Activated naive CD4-positive, alpha-beta T cell treated with anti-CD3 and anti-CD28 coated beads, Interleukin-2, amount 10 ng/mL, durations not matched to agents 7 days and 5 days (primary cell): ENCODE measurements at regions not wholly inside any gene's neighbourhood (a gene's known extent, or its start where the extent isn't known, plus 50 kb on each side); places are given as distances from the start of the nearest gene placed in this dataset.
"Not testable (repeated sequence)": the region's sequence is repeated elsewhere in the genome, so short reads cannot be mapped to it uniquely, and the experiment has no call there.

Experiments
- CTCF ChIA-PET: fragments of 350-600 bp; sonication (Branson Sonifier 250); formaldehyde crosslinking; loops from one replicate; lab custom pipeline; 2021; ENCODE audit warnings: antibody characterized with exemption; lab: Charles Lee
- DNase-seq: peaks from one replicate; pipeline ENCODE4 v3.0.0-alpha.2; 2020
- H3K27ac Mint-ChIP-seq: one replicate; pipeline ENCODE4 v1.8.0; 2021; ENCODE audit warnings: mild to moderate bottlenecking, moderate library complexity, mixed read lengths
- H3K27me3 Mint-ChIP-seq: one replicate; pipeline ENCODE4 v1.8.0; 2021; ENCODE audit warnings: mild to moderate bottlenecking, mixed read lengths
- H3K36me3 Mint-ChIP-seq: one replicate; pipeline ENCODE4 v1.8.0; 2021; ENCODE audit warnings: mixed read lengths
- H3K4me1 Mint-ChIP-seq: one replicate; pipeline ENCODE4 v1.8.0; 2021; ENCODE audit warnings: mixed read lengths
- H3K4me3 Mint-ChIP-seq: one replicate; pipeline ENCODE4 v1.8.0; 2021; ENCODE audit warnings: mild to moderate bottlenecking, moderate library complexity, mixed read lengths
- H3K9me3 Mint-ChIP-seq: one replicate; pipeline ENCODE4 v1.8.0; 2021; ENCODE audit warnings: mixed read lengths

- H3K9me3 Mint-ChIP-seq: no peaks in the 10 kb centered on the region
- CTCF ChIA-PET: interaction anchor here (1.1 kb wide), 1 partner anchor 67 kb away, joined by 3 read pairs; no protein-coding TSS in a partner anchor
- H3K27me3 Mint-ChIP-seq: peaks cover 11% of the 10 kb centered on the region
- peaks cover 16% of the 10 kb centered on the region for H3K4me1 Mint-ChIP-seq
- no peaks in the 10 kb centered on the region for H3K36me3 Mint-ChIP-seq
- H3K27ac Mint-ChIP-seq: no peak overlapping the region
- no peak for DNase-seq
- H3K4me3 Mint-ChIP-seq: no peak overlapping the region
These were observed 109.8 kb upstream of the TMEM170B start for GRCh38 chr6:11427723-11428245.

- Mint-ChIP-seq H3K27ac (no peak overlapping the region), H3K4me3 (no peak overlapping the region), H3K36me3 (no peaks in the 10 kb centered on the region), H3K4me1 (peaks cover 16% of the 10 kb centered on the region), H3K9me3 (no peaks in the 10 kb centered on the region), H3K27me3 (peaks cover 11% of the 10 kb centered on the region)
- CTCF ChIA-PET: no interaction called here
- DNase-seq: no peak
These were observed 110.3 kb upstream of the TMEM170B start for GRCh38 chr6:11427091-11427722.

- no peak for DNase-seq
- no peaks in the 10 kb centered on the region for H3K36me3 Mint-ChIP-seq
- no peak overlapping the region for H3K4me3 Mint-ChIP-seq
- peaks cover 5% of the 10 kb centered on the region for H3K27me3 Mint-ChIP-seq
- H3K27ac Mint-ChIP-seq: no peak overlapping the region
- CTCF ChIA-PET: interaction anchor here (0.7 kb wide), 1 partner anchor 136 kb away, joined by 3 read pairs; no protein-coding TSS in a partner anchor
- H3K4me1 Mint-ChIP-seq: peaks cover 16% of the 10 kb centered on the region
- no peaks in the 10 kb centered on the region for H3K9me3 Mint-ChIP-seq
These were observed 111.0 kb upstream of the TMEM170B start for GRCh38 chr6:11426571-11426970.

GRCh38 chr6:11425876-11426275 lies 111.7 kb upstream of the TMEM170B start:
- H3K4me1 Mint-ChIP-seq: peaks cover 16% of the 10 kb centered on the region
- H3K36me3 Mint-ChIP-seq: no peaks in the 10 kb centered on the region
- DNase-seq: no peak
- H3K27me3 Mint-ChIP-seq: peaks cover 4% of the 10 kb centered on the region
- CTCF ChIA-PET: no interaction called here
- no peak overlapping the region for H3K27ac Mint-ChIP-seq
- H3K9me3 Mint-ChIP-seq: no peaks in the 10 kb centered on the region
- H3K4me3 Mint-ChIP-seq: no peak overlapping the region

GRCh38 chr6:11425431-11425871 lies 112.1 kb upstream of the TMEM170B start:
- Mint-ChIP-seq H3K4me1 (peaks cover 16% of the 10 kb centered on the region), H3K9me3 (no peaks in the 10 kb centered on the region), H3K4me3 (no peak overlapping the region), H3K36me3 (no peaks in the 10 kb centered on the region), H3K27me3 (peaks cover 4% of the 10 kb centered on the region), H3K27ac (no peak overlapping the region)
- CTCF ChIA-PET: no interaction called here
- DNase-seq: no peak

- H3K27ac Mint-ChIP-seq: no peak overlapping the region
- no peak overlapping the region for H3K4me3 Mint-ChIP-seq
- CTCF ChIA-PET: no interaction called here
- H3K27me3 Mint-ChIP-seq: peaks cover 4% of the 10 kb centered on the region
- H3K4me1 Mint-ChIP-seq: peaks cover 14% of the 10 kb centered on the region
- DNase-seq: no peak
- H3K36me3 Mint-ChIP-seq: no peaks in the 10 kb centered on the region
- no peaks in the 10 kb centered on the region for H3K9me3 Mint-ChIP-seq
These were observed 113.0 kb upstream of the TMEM170B start for GRCh38 chr6:11424395-11425034.

GRCh38 chr6:11423667-11424066 lies 113.9 kb upstream of the TMEM170B start:
- Mint-ChIP-seq H3K4me3 (no peak overlapping the region), H3K4me1 (peaks cover 7% of the 10 kb centered on the region), H3K36me3 (no peaks in the 10 kb centered on the region), H3K9me3 (no peaks in the 10 kb centered on the region), H3K27me3 (peaks cover 4% of the 10 kb centered on the region), H3K27ac (no peak overlapping the region)
- DNase-seq: no peak
- CTCF ChIA-PET: no interaction called here

GRCh38 chr6:11423072-11423471 lies 114.5 kb upstream of the TMEM170B start:
- CTCF ChIA-PET: no interaction called here
- Mint-ChIP-seq H3K27me3 (peaks cover 4% of the 10 kb centered on the region), H3K9me3 (no peaks in the 10 kb centered on the region), H3K36me3 (no peaks in the 10 kb centered on the region), H3K4me3 (no peak overlapping the region), H3K4me1 (peaks cover under 1% of the 10 kb centered on the region), H3K27ac (no peak overlapping the region)
- DNase-seq: no peak

- H3K27me3 Mint-ChIP-seq: peaks cover 4% of the 10 kb centered on the region
- CTCF ChIA-PET: interaction anchor here (1.1 to 1.3 kb wide), 2 partner anchors 77 to 248 kb away, joined by 3 read pairs; no protein-coding TSS in a partner anchor
- no peak overlapping the region for H3K27ac Mint-ChIP-seq
- peaks cover 8% of the 10 kb centered on the region for H3K36me3 Mint-ChIP-seq
- no peak overlapping the region for H3K4me3 Mint-ChIP-seq
- no peak for DNase-seq
- H3K4me1 Mint-ChIP-seq: peaks cover 6% of the 10 kb centered on the region
- H3K9me3 Mint-ChIP-seq: peaks cover 12% of the 10 kb centered on the region
These were observed 117.6 kb upstream of the TMEM170B start for GRCh38 chr6:11419763-11420453.

- Mint-ChIP-seq H3K4me1 (peaks cover 19% of the 10 kb centered on the region), H3K9me3 (peaks cover 15% of the 10 kb centered on the region), H3K4me3 (no peak overlapping the region), H3K36me3 (peaks cover 11% of the 10 kb centered on the region), H3K27ac (no peak overlapping the region), H3K27me3 (peaks cover 1% of the 10 kb centered on the region)
- CTCF ChIA-PET: interaction anchor here (1.1 to 1.3 kb wide), 2 partner anchors 78 to 246 kb away, joined by 3 read pairs; no protein-coding TSS in a partner anchor
- DNase-seq: no peak
These were observed 119.2 kb upstream of the TMEM170B start for GRCh38 chr6:11418290-11418905.

GRCh38 chr6:11416936-11417576 lies 120.5 kb upstream of the TMEM170B start:
- Mint-ChIP-seq H3K27me3 (no peaks in the 10 kb centered on the region), H3K4me3 (no peak overlapping the region), H3K36me3 (peaks cover 11% of the 10 kb centered on the region), H3K27ac (no peak overlapping the region), H3K4me1 (peaks cover 32% of the 10 kb centered on the region), H3K9me3 (peaks cover 15% of the 10 kb centered on the region)
- CTCF ChIA-PET: interaction anchor here (0.8 to 1.4 kb wide), 3 partner anchors 36 to 78 kb away, joined by 3 to 5 read pairs (median 3); no protein-coding TSS in a partner anchor
- DNase-seq: no peak

GRCh38 chr6:11416099-11416935 lies 121.2 kb upstream of the TMEM170B start:
- CTCF ChIA-PET: interaction anchor here (0.7 to 1.4 kb wide), 4 partner anchors 35 to 199 kb away, joined by 3 to 5 read pairs (median 3); no protein-coding TSS in a partner anchor
- H3K27me3 Mint-ChIP-seq, H3K4me3 Mint-ChIP-seq, DNase-seq: not testable (repeated sequence)
- H3K27ac Mint-ChIP-seq: peak overlapping the region; percentile 51
- H3K4me1 Mint-ChIP-seq: peaks cover 38% of the 10 kb centered on the region
- H3K36me3 Mint-ChIP-seq: peaks cover 12% of the 10 kb centered on the region
- H3K9me3 Mint-ChIP-seq: peaks cover 15% of the 10 kb centered on the region

GRCh38 chr6:11415557-11415956 lies 122.0 kb upstream of the TMEM170B start:
- CTCF ChIA-PET: interaction anchor here (0.7 to 1.7 kb wide), 4 partner anchors 64 to 198 kb away, joined by 3 to 7 read pairs (median 4); no protein-coding TSS in a partner anchor
- Mint-ChIP-seq H3K27me3 (no peaks in the 10 kb centered on the region), H3K36me3 (peaks cover 12% of the 10 kb centered on the region), H3K4me1 (peaks cover 46% of the 10 kb centered on the region), H3K27ac (no peak overlapping the region), H3K4me3 (no peak overlapping the region), H3K9me3 (peaks cover 15% of the 10 kb centered on the region)
- DNase-seq: no peak
